GM23338 (cell line): ENCODE measurements at regions not wholly inside any gene's neighbourhood (a gene's known extent, or its start where the extent isn't known, plus 50 kb on each side); places are given as distances from the start of the nearest gene placed in this dataset.

Source experiments
- CREB1 ChIP-seq: fragments of 250-450 bp; sonication (Bioruptor Pico); IDR thresholded peaks from 2 replicates; pipeline ENCODE4 v1.5.0; 2020; ENCODE audit warnings: low read depth, mild to moderate bottlenecking, moderate library complexity
- CTCF ChIP-seq, 2 experiments: fragments of 200-600 bp in 1 of 2; sonication (generic) in 1 of 2; conservative IDR thresholded peaks; 2 replicates each; pipeline versions ENCODE4 v1.5.1 to v1.6.1; 2016 to 2017; ENCODE audit warnings: antibody characterized with exemption in 2 of 2, low read depth in 2 of 2, mild to moderate bottlenecking in 2 of 2, moderate library complexity in 1 of 2
- EZH2 ChIP-seq: fragments of 200-600 bp; sonication (generic); IDR thresholded peaks from one replicate; pipeline ENCODE4 v1.8.0; 2017; ENCODE audit warnings: antibody characterized with exemption, mild to moderate bottlenecking, low read depth; ENCODE audit not compliant: unreplicated experiment
- EZH2phosphoT487 ChIP-seq: fragments of 200-600 bp; sonication (generic); IDR thresholded peaks from one replicate; pipeline ENCODE4 v1.8.1; 2018; ENCODE audit warnings: antibody characterized with exemption; ENCODE audit not compliant: unreplicated experiment
- POLR2AphosphoS5 ChIP-seq: IDR thresholded peaks from 2 replicates; pipeline ENCODE4 v1.6.1; 2016; ENCODE audit warnings: antibody characterized with exemption, low read depth
- REST ChIP-seq: IDR thresholded peaks from one replicate; pipeline ENCODE4 v1.6.1; 2018; ENCODE audit warnings: antibody characterized with exemption; ENCODE audit not compliant: unreplicated experiment
- ZNF331 ChIP-seq: fragments of 250-450 bp; sonication (Bioruptor Pico); IDR thresholded peaks from 2 replicates; pipeline ENCODE4 v1.5.0; 2020; ENCODE audit warnings: low read depth, mild to moderate bottlenecking, moderate library complexity

GRCh38 chr18:6484659-6485058, 69.9 kb upstream of the L3MBTL4 start:
- TF ChIP-seq EZH2 (no peak), EZH2phosphoT487 (no peak), CTCF (conservative IDR thresholded peaks at IDR 0.05; ENCODE audit: low read depth in 2 of 2) (no peak), CREB1 (CRISPR knock-in tag) (no peak), POLR2AphosphoS5 (no peak), ZNF331 (CRISPR knock-in tag) (no peak), REST (no peak)
